Inferior parietal cortex (tissue), 1 donor: ENCODE measurements at regions not wholly inside any gene's neighbourhood (a gene's known extent, or its start where the extent isn't known, plus 50 kb on each side); places are given as distances from the start of the nearest gene placed in this dataset.
"Not testable (repeated sequence)": the region's sequence is repeated elsewhere in the genome, so short reads cannot be mapped to it uniquely, and the experiment has no call there.

ENCODE experiments used
- DNase-seq: peaks from one replicate; pipeline ENCODE4 v3.0.0-alpha.2; 2016; ENCODE audit errors: extremely low spot score

- DNase-seq = no peak
These were observed 141.6 kb downstream of the KCNJ12 start for GRCh38 chr17:21517538-21518293.

- no peak for DNase-seq
These were observed 146.7 kb downstream of the KCNJ12 start for GRCh38 chr17:21522755-21523336.

GRCh38 chr17:21523497-21524210 lies 147.5 kb downstream of the KCNJ12 start:
- no peak for DNase-seq

GRCh38 chr17:21524211-21524591 lies 148.0 kb downstream of the KCNJ12 start:
- DNase-seq = no peak

- DNase-seq = no peak
These were observed 149.4 kb downstream of the KCNJ12 start for GRCh38 chr17:21525464-21526130.

GRCh38 chr17:21528031-21528695 lies 152.0 kb downstream of the KCNJ12 start:
- DNase-seq = no peak

- DNase-seq = no peak
These were observed 154.2 kb downstream of the KCNJ12 start for GRCh38 chr17:21530311-21530710.

GRCh38 chr17:21530841-21531240 lies 154.7 kb downstream of the KCNJ12 start:
- no peak for DNase-seq

- DNase-seq = no peak
These were observed 156.7 kb downstream of the KCNJ12 start for GRCh38 chr17:21532763-21533385.

- DNase-seq = no peak
These were observed 156.5 kb upstream of the KCNJ18 start for GRCh38 chr17:21535686-21536375.

- DNase-seq = no peak
These were observed 155.0 kb upstream of the KCNJ18 start for GRCh38 chr17:21537302-21537701.

- no peak for DNase-seq
These were observed 153.7 kb upstream of the KCNJ18 start for GRCh38 chr17:21538615-21539014.

GRCh38 chr17:21539146-21539545 lies 153.2 kb upstream of the KCNJ18 start:
- DNase-seq = no peak

- no peak for DNase-seq
These were observed 151.8 kb upstream of the KCNJ18 start for GRCh38 chr17:21540502-21540901.

GRCh38 chr17:21542070-21542469 lies 150.3 kb upstream of the KCNJ18 start:
- DNase-seq = no peak

GRCh38 chr17:21542991-21543390 lies 149.3 kb upstream of the KCNJ18 start:
- DNase-seq = no peak

- no peak for DNase-seq
These were observed 147.3 kb upstream of the KCNJ18 start for GRCh38 chr17:21545064-21545463.

- no peak for DNase-seq
These were observed 144.1 kb upstream of the KCNJ18 start for GRCh38 chr17:21548236-21548635.

- no peak for DNase-seq
These were observed 143.1 kb upstream of the KCNJ18 start for GRCh38 chr17:21549107-21549687.

- not testable (repeated sequence) for DNase-seq
These were observed 142.3 kb upstream of the KCNJ18 start for GRCh38 chr17:21550031-21550430.
